NT2/D1 (cell line): ENCODE measurements at regions not wholly inside any gene's neighbourhood (a gene's known extent, or its start where the extent isn't known, plus 50 kb on each side); places are given as distances from the start of the nearest gene placed in this dataset.

ENCODE experiments used
- SUZ12 ChIP-seq: IDR thresholded peaks from 2 replicates; pipeline ENCODE4 v1.6.1; 2011; ENCODE audit not compliant: insufficient read length, insufficient read depth; ENCODE audit errors: extremely low read depth
- YY1 ChIP-seq: IDR thresholded peaks from 2 replicates; pipeline ENCODE4 v1.6.1; 2011; ENCODE audit not compliant: insufficient read length, insufficient read depth
- ZNF274 ChIP-seq: IDR thresholded peaks from 2 replicates; pipeline ENCODE4 v1.6.1; 2011; ENCODE audit warnings: mild to moderate bottlenecking, low read depth, low read length

GRCh38 chr2:33764551-33764950, 165.5 kb upstream of the FAM98A start:
- TF ChIP-seq YY1 (no peak), ZNF274 (no peak), SUZ12 (no peak)
